ENCODE measurements at regions not wholly inside any gene's neighbourhood (a gene's known extent, or its start where the extent isn't known, plus 50 kb on each side); places are given as distances from the start of the nearest gene placed in this dataset.

GRCh38 chr14:49310298-49310697 is 275.9 kb downstream of the RPS29 start:
- TF ChIP-seq CTCF (IDR thresholded peaks at IDR 0.05): no peak
- TF ChIP-seq POLR2A (IDR thresholded peaks at IDR 0.05): no peak

Data from ovary (tissue), 3 donors.